SK-N-SH (cell line): ENCODE measurements at regions not wholly inside any gene's neighbourhood (a gene's known extent, or its start where the extent isn't known, plus 50 kb on each side); places are given as distances from the start of the nearest gene placed in this dataset.

ENCODE experiments used
- CTCF ChIA-PET: fragments of 300-600, 350-600 bp; formaldehyde crosslinking; extraction: SDS; loops from one replicate; lab custom pipeline; 2021; lab: Yijun Ruan, JAX
- POLR2A ChIA-PET: fragments of 350-600 bp; sonication (Branson Sonifier 250); formaldehyde crosslinking; extraction: SDS; loops from one replicate; lab custom pipeline; 2020; ENCODE audit warnings: antibody characterized with exemption, inconsistent platforms; lab: Yijun Ruan, JAX
- DNase-seq: peaks from one replicate; pipeline ENCODE4 v3.0.0; 2012
- H2AFZ ChIP-seq: fragments of 200-600 bp; sonication (generic); 2 replicates; pipeline ENCODE4 v1.8.1; 2016; ENCODE audit warnings: antibody characterized with exemption, mild to moderate bottlenecking, low read depth
- H3F3A ChIP-seq: fragments of 200-600 bp; sonication (generic); replicated peaks from 2 replicates; pipeline ENCODE3; 2016; ENCODE audit warnings: antibody characterized with exemption, mild to moderate bottlenecking; ENCODE audit not compliant: insufficient read depth
- H3K27ac ChIP-seq, 2 experiments: fragments of 200-500 bp in 1 of 2; fragments of 200-600 bp in 1 of 2; sonication (Bioruptor generic) in 1 of 2; sonication (generic), shearing (Covaris generic) in 1 of 2; 2 replicates each; pipeline versions ENCODE4 v1.5.1 to v1.6.1; 2014 to 2016; ENCODE audit warnings: low read depth in 2 of 2, inconsistent platforms in 1 of 2, low read length in 1 of 2, mild to moderate bottlenecking in 1 of 2, mixed read lengths in 1 of 2
- H3K27me3 ChIP-seq: fragments of 200-600 bp; sonication (generic), shearing (Covaris generic); 2 replicates; pipeline ENCODE4 v1.6.1; 2016; ENCODE audit warnings: mixed run types; ENCODE audit not compliant: insufficient read depth
- H3K36me3 ChIP-seq, 2 experiments: fragments of 200-500 bp in 1 of 2; fragments of 200-600 bp in 1 of 2; sonication (Bioruptor generic) in 1 of 2; sonication (generic) in 1 of 2; replicated peaks in 1 of 2; 2 replicates each; pipeline versions ENCODE3 to v1.5.1; 2014 to 2016; ENCODE audit warnings: low read length in 1 of 2, mild to moderate bottlenecking in 1 of 2; ENCODE audit not compliant: insufficient read depth in 2 of 2, control insufficient read depth in 1 of 2
- H3K4me1 ChIP-seq, 2 experiments: fragments of 200-500 bp in 1 of 2; fragments of 200-600 bp in 1 of 2; sonication (Bioruptor generic) in 1 of 2; sonication (generic), shearing (Covaris generic) in 1 of 2; 2 replicates each; pipeline versions ENCODE4 v1.5.1 to v1.6.1; 2014 to 2016; ENCODE audit warnings: low read depth in 1 of 2, low read length in 1 of 2, mixed run types in 1 of 2; ENCODE audit not compliant: insufficient read depth in 2 of 2, control insufficient read depth in 1 of 2
- H3K4me2 ChIP-seq: fragments of 200-600 bp; sonication (generic), shearing (Covaris generic); 2 replicates; pipeline ENCODE4 v1.6.1; 2017; ENCODE audit warnings: mixed run types
- H3K4me3 ChIP-seq, 2 experiments: fragments of 200-500 bp in 1 of 2; fragments of 200-600 bp in 1 of 2; sonication (Bioruptor generic) in 1 of 2; sonication (generic), shearing (Covaris generic) in 1 of 2; 2 replicates each; pipeline versions ENCODE4 v1.5.1 to v1.8.1; 2014 to 2016; ENCODE audit warnings: low read depth in 2 of 2, inconsistent platforms in 1 of 2, low read length in 1 of 2, mild to moderate bottlenecking in 1 of 2, mixed read lengths in 1 of 2, moderate library complexity in 1 of 2
- H3K79me2 ChIP-seq: fragments of 200-600 bp; sonication (generic); 2 replicates; pipeline ENCODE4 v1.8.1; 2017; ENCODE audit warnings: mild to moderate bottlenecking; ENCODE audit not compliant: insufficient read depth
- H3K9ac ChIP-seq: fragments of 200-600 bp; sonication (generic); 2 replicates; pipeline ENCODE4 v1.6.1; 2017; ENCODE audit warnings: mixed run types
- H3K9me2 ChIP-seq: fragments of 200-600 bp; sonication (generic); 2 replicates; pipeline ENCODE4 v1.6.1; 2017; ENCODE audit warnings: mixed run types
- H3K9me3 ChIP-seq: fragments of 200-600 bp; sonication (generic); 2 replicates; pipeline ENCODE4 v1.6.1; 2017; ENCODE audit warnings: mixed run types, mild to moderate bottlenecking, moderate library complexity
- H4K20me1 ChIP-seq: fragments of 200-600 bp; sonication (generic); 2 replicates; pipeline ENCODE4 v1.6.1; 2017; ENCODE audit warnings: mild to moderate bottlenecking, mixed run types; ENCODE audit not compliant: insufficient read depth
- CTCF ChIP-seq: fragments of 200-600 bp; sonication (generic); IDR thresholded peaks from 2 replicates; pipeline ENCODE4 v1.6.1; 2017; ENCODE audit warnings: antibody characterized with exemption, mild to moderate bottlenecking, moderate library complexity
- FOXM1 ChIP-seq: IDR thresholded peaks from 2 replicates; pipeline ENCODE4 v1.4.0; 2012; ENCODE audit warnings: low read depth, mild to moderate bottlenecking
- GATA2 ChIP-seq: sonication (generic); formaldehyde crosslinking; IDR thresholded peaks from 2 replicates; pipeline ENCODE4 v1.5.0; 2020; ENCODE audit warnings: mild to moderate bottlenecking, missing genetic modification reagents
- IRF3 ChIP-seq: fragments of 150-350 bp; IDR thresholded peaks from 2 replicates; pipeline ENCODE4 v1.6.1; 2016; ENCODE audit warnings: mild to moderate bottlenecking, low read depth, low read length
- MAX ChIP-seq: IDR thresholded peaks from 2 replicates; pipeline ENCODE4 v1.4.0; 2012; ENCODE audit warnings: low read depth
- MEF2A ChIP-seq: IDR thresholded peaks from 2 replicates; pipeline ENCODE4 v1.4.0; 2012; ENCODE audit warnings: low read depth, borderline replicate concordance
- NFIC ChIP-seq: IDR thresholded peaks from 2 replicates; pipeline ENCODE4 v1.4.0; 2012; ENCODE audit warnings: borderline replicate concordance
- NRF1 ChIP-seq: IDR thresholded peaks from 2 replicates; pipeline ENCODE4 v1.6.1; 2012; ENCODE audit warnings: low read depth, mild to moderate bottlenecking, low read length
- PBX3 ChIP-seq: IDR thresholded peaks from 2 replicates; pipeline ENCODE4; 2012
- POLR2AphosphoS5 ChIP-seq: IDR thresholded peaks from 2 replicates; pipeline ENCODE4 v1.6.1; 2012; ENCODE audit warnings: low read depth, low read length
- REST ChIP-seq: IDR thresholded peaks from 2 replicates; pipeline ENCODE4 v1.6.1; 2012; ENCODE audit warnings: mild to moderate bottlenecking, low read depth, low read length, moderate library complexity
- RXRA ChIP-seq: IDR thresholded peaks from 2 replicates; pipeline ENCODE4 v1.4.0; 2012; ENCODE audit warnings: low read depth, mild to moderate bottlenecking, borderline replicate concordance
- TCF12 ChIP-seq: IDR thresholded peaks from 2 replicates; pipeline ENCODE4 v1.4.0; 2012
- WGBS: methylation state at CpG from one replicate; pipeline ENCODE4 v1.1.6; 2017; ENCODE audit warnings: low lambda C conversion rate; 5-methylcytosine and 5-hydroxymethylcytosine counted together

- DNase-seq: no peak
- Histone ChIP-seq H3K79me2 (no peaks in the 10 kb centered on the region), H3K4me2 (no peak overlapping the region), H3K36me3 (no peaks in the 10 kb centered on the region), H3K9me2 (no peaks in the 10 kb centered on the region), H3K4me1 (no peaks in the 10 kb centered on the region), H3K9me3 (no peaks in the 10 kb centered on the region), H3F3A (no peaks in the 10 kb centered on the region), H3K27ac (no peak overlapping the region), H3K27me3 (no peaks in the 10 kb centered on the region), H3K4me3 (no peak overlapping the region), H3K9ac (no peak overlapping the region), H2AFZ (no peak overlapping the region), H4K20me1 (no peaks in the 10 kb centered on the region)
- CTCF ChIA-PET: interaction anchor here (1.5 kb wide), 1 partner anchor 12 kb away, joined by 3 read pairs; no protein-coding TSS in a partner anchor
- POLR2A ChIA-PET: no interaction called here
- 34% methylated on average over 6 of the region's 6 CpGs for WGBS
- TF ChIP-seq REST (no peak), GATA2 (no peak), TCF12 (no peak), POLR2AphosphoS5 (no peak), CTCF (no peak), MEF2A (no peak), NRF1 (no peak), IRF3 (no peak), PBX3 (no peak), NFIC (no peak), RXRA (no peak), FOXM1 (no peak), MAX (no peak)
These were observed 150.1 kb downstream of the SUDS3 start for GRCh38 chr12:118526255-118527095.
